ENCODE measurements at regions not wholly inside any gene's neighbourhood (a gene's known extent, or its start where the extent isn't known, plus 50 kb on each side); places are given as distances from the start of the nearest gene placed in this dataset.

GRCh38 chr5:124102486-124102885 lies 590.5 kb downstream of the CSNK1G3 start:
- TF ChIP-seq CTCF (IDR thresholded peaks at IDR 0.05) (no peak), POLR2A (IDR thresholded peaks at IDR 0.05) (no peak)

Measured in uterus (tissue), 2 donors.